ENCODE measurements at regions not wholly inside any gene's neighbourhood (a gene's known extent, or its start where the extent isn't known, plus 50 kb on each side); places are given as distances from the start of the nearest gene placed in this dataset.

- TF ChIP-seq, protein P1, sequence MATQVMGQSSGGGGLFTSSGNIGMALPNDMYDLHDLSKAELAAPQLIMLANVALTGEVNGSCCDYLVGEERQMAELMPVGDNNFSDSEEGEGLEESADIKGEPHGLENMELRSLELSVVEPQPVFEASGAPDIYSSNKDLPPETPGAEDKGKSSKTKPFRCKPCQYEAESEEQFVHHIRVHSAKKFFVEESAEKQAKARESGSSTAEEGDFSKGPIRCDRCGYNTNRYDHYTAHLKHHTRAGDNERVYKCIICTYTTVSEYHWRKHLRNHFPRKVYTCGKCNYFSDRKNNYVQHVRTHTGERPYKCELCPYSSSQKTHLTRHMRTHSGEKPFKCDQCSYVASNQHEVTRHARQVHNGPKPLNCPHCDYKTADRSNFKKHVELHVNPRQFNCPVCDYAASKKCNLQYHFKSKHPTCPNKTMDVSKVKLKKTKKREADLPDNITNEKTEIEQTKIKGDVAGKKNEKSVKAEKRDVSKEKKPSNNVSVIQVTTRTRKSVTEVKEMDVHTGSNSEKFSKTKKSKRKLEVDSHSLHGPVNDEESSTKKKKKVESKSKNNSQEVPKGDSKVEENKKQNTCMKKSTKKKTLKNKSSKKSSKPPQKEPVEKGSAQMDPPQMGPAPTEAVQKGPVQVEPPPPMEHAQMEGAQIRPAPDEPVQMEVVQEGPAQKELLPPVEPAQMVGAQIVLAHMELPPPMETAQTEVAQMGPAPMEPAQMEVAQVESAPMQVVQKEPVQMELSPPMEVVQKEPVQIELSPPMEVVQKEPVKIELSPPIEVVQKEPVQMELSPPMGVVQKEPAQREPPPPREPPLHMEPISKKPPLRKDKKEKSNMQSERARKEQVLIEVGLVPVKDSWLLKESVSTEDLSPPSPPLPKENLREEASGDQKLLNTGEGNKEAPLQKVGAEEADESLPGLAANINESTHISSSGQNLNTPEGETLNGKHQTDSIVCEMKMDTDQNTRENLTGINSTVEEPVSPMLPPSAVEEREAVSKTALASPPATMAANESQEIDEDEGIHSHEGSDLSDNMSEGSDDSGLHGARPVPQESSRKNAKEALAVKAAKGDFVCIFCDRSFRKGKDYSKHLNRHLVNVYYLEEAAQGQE (IDR thresholded peaks at IDR 0.05; ENCODE audit: low read depth): no peak
- no peak for TF ChIP-seq RAD21 (IDR thresholded peaks at IDR 0.05; ENCODE audit: low read depth)
- TF ChIP-seq EP300 (IDR thresholded peaks at IDR 0.05; ENCODE audit: borderline replicate concordance): no peak
- TF ChIP-seq NFIC (IDR thresholded peaks at IDR 0.05): no peak
- TF ChIP-seq YY1 (IDR thresholded peaks at IDR 0.05; ENCODE audit: low read depth): no peak
- TF ChIP-seq TAF1 (IDR thresholded peaks at IDR 0.05; ENCODE audit: low read depth): no peak
- TF ChIP-seq, protein P2, sequence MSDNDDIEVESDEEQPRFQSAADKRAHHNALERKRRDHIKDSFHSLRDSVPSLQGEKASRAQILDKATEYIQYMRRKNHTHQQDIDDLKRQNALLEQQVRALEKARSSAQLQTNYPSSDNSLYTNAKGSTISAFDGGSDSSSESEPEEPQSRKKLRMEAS (IDR thresholded peaks at IDR 0.05): no peak
- no peak for TF ChIP-seq CREB1 (IDR thresholded peaks at IDR 0.05; ENCODE audit: low read depth)
- no peak for TF ChIP-seq CEBPB (IDR thresholded peaks at IDR 0.05)
Observed at GRCh38 chr5:4698596-4698995, 441.5 kb upstream of the ADAMTS16 start.

All from Ishikawa (cell line).